Inflammatory macrophage (primary cell): ENCODE measurements at regions not wholly inside any gene's neighbourhood (a gene's known extent, or its start where the extent isn't known, plus 50 kb on each side); places are given as distances from the start of the nearest gene placed in this dataset.
"Not testable (repeated sequence)": the region's sequence is repeated elsewhere in the genome, so short reads cannot be mapped to it uniquely, and the experiment has no call there.

Experiments
- DNase-seq, 2 donors: peaks; one replicate each; pipeline ENCODE4 v3.0.0-alpha.2; 2020 to 2022

GRCh38 chr17:68778726-68779125 is 176.5 kb downstream of the ABCA8 start:
- DNase-seq: peak; percentile 9 to 10

DNA sequence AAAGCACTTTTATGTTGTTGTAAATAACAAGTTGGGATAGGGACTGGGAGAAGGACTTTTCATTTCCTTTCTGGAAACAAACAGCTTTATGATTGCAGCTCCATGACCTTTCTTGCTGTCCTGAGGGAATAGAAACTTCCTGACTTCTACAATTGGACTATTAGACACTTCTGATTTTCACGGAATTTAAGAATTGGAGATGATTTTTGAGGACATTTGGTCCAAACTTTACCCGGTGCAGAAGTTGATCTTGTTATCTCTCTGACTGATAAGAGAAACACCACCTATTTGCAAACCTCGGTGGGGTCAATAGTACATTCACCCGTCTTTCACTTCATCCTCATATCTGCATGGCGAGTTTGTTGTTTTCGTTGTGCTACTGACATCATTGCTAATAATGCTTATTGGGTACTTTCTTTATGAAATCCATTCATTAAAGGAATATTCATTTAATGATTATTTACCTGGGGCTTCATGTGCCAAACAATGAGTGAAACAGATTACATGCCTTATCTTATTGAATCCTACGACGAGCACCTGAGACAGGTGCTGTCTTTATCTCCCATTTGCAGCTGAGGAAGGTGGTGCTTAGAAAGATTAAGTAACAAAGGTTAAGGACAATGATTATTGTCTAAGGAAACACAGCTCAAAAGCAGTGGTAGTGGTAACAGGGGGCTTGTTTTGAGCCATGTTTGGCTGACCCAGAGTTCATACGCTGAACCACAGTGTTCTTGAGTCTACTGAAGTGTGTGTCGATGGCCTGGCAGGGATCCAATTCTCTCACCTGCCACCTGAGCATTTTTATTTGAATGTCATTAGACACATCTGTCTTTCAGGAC is 176.9 kb upstream of the FAM20A start:
- no peak for DNase-seq

DNA sequence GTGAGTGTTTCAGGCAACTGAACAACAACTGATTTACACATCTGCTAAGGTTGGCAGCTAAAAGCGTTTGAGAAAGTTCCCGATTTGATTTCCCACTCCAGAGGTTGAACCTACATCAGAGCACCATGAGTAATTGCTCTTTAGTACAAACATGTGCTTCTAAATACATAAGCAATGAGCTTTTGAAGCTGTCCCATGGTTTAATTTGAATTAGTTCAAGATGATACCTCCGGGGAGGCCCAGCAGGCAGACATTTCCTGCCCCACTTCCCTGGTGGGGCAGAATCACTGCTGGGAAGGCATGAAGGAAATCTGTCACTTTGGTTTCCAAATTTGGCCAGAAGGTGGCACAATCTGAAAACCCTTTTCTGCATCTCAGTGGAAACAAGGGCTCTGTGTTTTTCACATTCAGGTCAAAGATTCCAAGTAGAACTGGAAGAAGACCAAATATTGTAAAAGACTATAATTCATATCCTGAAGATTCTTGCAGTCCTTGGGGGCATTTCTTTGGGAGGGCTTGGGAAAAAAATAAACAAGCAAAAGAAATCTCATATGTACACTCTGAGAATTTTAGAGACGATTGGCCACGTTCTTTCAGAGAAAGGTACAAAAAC is 176.2 kb upstream of the FAM20A start:
- DNase-seq: peak; percentile 66 to 70

GRCh38 chr17:68776451-68776850 is 175.3 kb upstream of the FAM20A start:
- no peak for DNase-seq

- no peak for DNase-seq
These were observed 174.8 kb upstream of the FAM20A start for GRCh38 chr17:68775969-68776368.

GRCh38 chr17:68775318-68775717 is 174.2 kb upstream of the FAM20A start:
- DNase-seq: peak in 1 of 2 donors; percentile 8

DNA sequence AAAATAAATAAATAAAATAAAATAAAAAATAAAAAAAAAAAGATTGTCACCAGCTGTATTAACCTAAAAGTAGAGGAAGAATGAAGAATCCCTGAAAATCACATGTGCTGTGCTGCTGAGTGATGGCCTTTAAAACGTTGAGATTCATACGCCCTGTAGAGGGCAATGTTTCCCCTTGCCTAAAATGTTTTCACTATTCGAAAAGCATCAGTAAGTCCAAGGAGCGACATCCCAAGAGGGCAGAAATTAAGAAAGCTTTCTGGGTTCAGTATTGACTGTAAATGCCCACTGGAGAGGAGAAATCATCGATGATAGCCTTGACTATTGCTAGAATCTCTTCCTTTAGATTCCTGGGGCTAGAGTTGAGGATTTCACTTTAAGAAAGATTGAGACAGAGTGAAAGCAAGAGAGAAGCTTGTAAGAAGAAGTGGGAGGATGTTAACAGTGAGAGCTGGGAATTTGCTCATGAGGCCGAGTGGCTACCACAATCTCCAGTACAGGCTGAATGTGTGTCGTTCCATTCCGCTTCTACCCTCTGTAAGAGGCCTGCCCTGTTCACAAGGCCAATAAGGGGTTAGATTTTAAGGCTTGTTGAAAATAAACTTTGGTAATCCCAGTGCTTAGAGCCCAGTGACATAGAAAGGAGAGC is 170.8 kb upstream of the FAM20A start:
- DNase-seq: peak; percentile 73 to 78

GRCh38 chr17:68768804-68769203 is 167.6 kb upstream of the FAM20A start:
- no peak for DNase-seq

- no peak for DNase-seq
These were observed 165.5 kb upstream of the FAM20A start for GRCh38 chr17:68766640-68767039.

GRCh38 chr17:68763562-68763961 is 162.4 kb upstream of the FAM20A start:
- DNase-seq: no peak

GRCh38 chr17:68762911-68763310 is 161.7 kb upstream of the FAM20A start:
- no peak for DNase-seq

- DNase-seq: no peak
These were observed 158.9 kb upstream of the FAM20A start for GRCh38 chr17:68760141-68760475.

DNA sequence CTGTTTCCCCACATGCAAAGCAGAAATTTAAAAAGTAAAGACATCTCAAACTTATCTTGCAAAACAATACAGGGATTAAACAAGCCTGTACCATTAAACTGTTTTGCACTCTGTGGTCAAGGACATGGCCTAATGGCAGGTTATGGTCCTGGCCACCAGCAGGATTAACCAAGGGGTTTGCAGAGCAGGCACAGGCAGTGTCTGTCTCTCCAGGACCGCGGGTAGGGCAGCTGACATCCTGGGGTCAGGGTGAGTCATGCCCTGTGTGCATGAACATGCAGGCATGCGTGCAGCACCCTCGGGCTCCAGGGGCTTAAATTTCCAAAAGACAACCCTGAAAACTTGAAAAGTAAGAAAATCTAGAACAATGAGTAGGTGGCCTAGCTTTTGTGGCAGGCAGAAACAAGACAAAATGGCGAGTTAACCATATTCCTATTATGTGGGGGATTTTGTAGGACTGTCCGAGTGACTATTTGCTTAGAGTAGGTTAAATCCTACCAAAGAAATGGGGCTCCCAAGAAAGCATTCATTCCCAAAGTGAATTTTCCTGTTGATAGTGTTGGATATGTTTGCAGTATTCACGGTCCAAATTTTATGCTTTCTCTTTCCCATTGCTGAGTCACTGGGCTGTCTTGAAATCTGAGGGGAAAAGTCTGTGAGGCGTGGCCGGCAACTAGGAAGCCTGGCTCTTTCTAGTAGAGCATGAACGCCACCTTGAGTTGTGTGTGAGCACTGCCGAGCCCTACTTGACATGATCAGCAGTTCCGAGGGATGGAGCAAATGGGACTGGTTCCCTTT is 158.4 kb upstream of the FAM20A start:
- peak; percentile 97 for DNase-seq

- no peak for DNase-seq
These were observed 157.8 kb upstream of the FAM20A start for GRCh38 chr17:68759002-68759342.

- DNase-seq: not testable (repeated sequence)
These were observed 156.9 kb upstream of the FAM20A start for GRCh38 chr17:68757866-68758757.

- no peak for DNase-seq
These were observed 153.0 kb upstream of the FAM20A start for GRCh38 chr17:68753985-68754769.

DNA sequence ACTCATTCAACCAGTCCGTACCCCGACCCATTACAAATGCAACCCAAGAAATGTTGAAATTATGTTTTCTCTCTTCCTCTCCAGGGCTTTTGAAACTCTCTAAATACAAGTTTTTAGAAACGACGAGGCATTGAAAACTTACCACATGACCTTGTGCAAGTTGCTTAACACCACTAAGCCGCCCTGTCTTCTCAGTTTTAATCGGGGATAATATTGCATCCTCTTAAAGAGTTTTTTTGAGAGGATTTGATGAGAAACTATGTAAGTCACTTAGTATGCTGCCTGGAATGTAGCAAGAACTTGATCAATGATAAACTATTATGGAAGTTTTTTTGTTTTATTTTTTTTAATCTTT is 149.0 kb upstream of the FAM20A start:
- peak in 1 of 2 donors; percentile 21 for DNase-seq

DNA sequence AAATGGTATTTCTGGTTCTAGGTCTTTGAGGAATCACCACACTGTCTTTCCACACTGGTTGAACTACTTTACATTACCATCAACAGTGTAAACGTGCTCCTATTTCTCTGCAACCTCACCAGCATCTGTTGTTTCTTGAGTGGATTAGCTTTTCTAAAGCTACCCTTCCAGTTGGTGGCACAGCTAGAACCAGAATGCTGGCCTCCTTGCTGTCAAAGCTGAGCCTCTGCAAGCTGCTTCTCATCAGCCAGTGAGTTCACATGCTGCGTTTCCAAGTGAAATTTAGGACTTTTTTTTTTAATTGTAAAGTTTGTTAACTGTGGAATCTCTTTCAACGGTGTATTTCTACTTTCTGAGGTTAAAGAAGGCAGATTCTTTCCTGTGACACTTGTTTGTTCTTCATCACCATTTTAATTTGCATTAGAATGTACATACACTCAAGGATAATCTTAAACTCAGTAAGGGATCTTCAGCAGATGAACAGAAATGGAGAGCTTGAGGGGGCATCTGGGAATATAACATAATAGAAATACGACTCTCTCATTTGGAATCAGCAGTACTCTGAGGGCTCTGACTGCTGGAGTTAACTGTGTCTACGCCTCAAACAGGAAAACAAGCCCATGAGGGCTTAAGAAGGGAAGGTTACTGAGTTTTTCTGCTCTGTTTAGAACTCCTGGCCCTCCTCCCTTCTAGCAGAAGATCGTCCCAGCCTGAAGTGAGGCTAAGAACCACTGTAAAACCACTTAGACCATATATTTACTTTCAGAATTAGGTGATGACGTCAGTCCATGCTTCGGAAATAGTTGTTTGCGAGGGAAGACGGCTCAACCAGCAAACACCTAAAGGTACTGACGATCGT is 148.4 kb upstream of the FAM20A start:
- DNase-seq: no peak

- no peak for DNase-seq
These were observed 147.2 kb upstream of the FAM20A start for GRCh38 chr17:68748381-68748780.
